ENCODE measurements at regions not wholly inside any gene's neighbourhood (a gene's known extent, or its start where the extent isn't known, plus 50 kb on each side); places are given as distances from the start of the nearest gene placed in this dataset.
"Not testable (repeated sequence)": the region's sequence is repeated elsewhere in the genome, so short reads cannot be mapped to it uniquely, and the experiment has no call there.

- 77 to 93% (median 86%) methylated on average over 1 of the region's 1 CpG for WGBS, 5 donors
- Histone ChIP-seq H3K27me3 (no peaks in the 10 kb centered on the region), H3K36me3 (no peaks in the 10 kb centered on the region), H3K27ac (no peak overlapping the region), H3K4me1 (no peaks in the 10 kb centered on the region), H3K9me3 (no peaks in the 10 kb centered on the region), H3K4me3 (no peak overlapping the region)
- no peak for DNase-seq
- TF ChIP-seq EP300 (IDR thresholded peaks at IDR 0.05) (no peak), CTCF (IDR thresholded peaks at IDR 0.05) (no peak), POLR2A (IDR thresholded peaks at IDR 0.05) (no peak), POLR2AphosphoS5 (IDR thresholded peaks at IDR 0.05) (no peak)
- intact Hi-C loops (cut with DNase I; ENCODE audit: low total_unique reads): no loop called here
These were observed 146.2 kb upstream of the ZBTB20 start for GRCh38 chr3:115293321-115293720.

DNA sequence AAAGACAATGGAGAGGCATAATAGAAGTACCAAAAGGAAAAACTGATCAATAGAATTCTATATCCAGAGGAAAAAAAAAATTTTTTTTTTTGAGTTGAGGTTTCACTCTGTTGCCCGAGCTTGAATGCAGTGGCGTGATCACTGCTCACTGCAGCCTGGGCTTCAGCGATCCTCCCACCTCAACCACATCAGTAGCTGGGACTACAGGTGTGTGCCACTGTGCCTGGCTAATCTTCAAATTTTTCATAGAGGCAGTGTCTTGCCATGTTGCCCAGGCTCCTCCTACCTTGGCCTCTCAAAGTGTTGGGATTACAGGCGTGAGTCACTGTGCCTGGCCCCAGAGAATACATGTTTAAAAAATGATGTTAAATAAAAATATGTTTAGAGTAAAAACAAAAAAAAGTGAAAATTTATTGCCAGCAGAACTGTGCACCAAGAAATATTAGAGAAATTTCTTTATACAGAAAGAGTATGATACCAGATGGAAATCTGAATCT is 154.3 kb upstream of the ZBTB20 start:
- TF ChIP-seq CTCF (IDR thresholded peaks at IDR 0.05): no peak
- no peak for TF ChIP-seq EP300 (IDR thresholded peaks at IDR 0.05)
- no peak for TF ChIP-seq POLR2AphosphoS5 (IDR thresholded peaks at IDR 0.05)
- TF ChIP-seq POLR2A (IDR thresholded peaks at IDR 0.05): no peak
- H3K27me3 ChIP-seq: no peaks in the 10 kb centered on the region
- intact Hi-C loops (cut with DNase I; ENCODE audit: low total_unique reads): no loop called here
- WGBS, 5 donors: 69 to 81% (median 75%) methylated on average over 4 of the region's 4 CpGs
- H3K4me1 ChIP-seq: no peaks in the 10 kb centered on the region
- H3K36me3 ChIP-seq: no peaks in the 10 kb centered on the region
- H3K4me3 ChIP-seq: no peak overlapping the region
- H3K9me3 ChIP-seq: no peaks in the 10 kb centered on the region
- DNase-seq: no peak
- H3K27ac ChIP-seq: no peak overlapping the region

DNA sequence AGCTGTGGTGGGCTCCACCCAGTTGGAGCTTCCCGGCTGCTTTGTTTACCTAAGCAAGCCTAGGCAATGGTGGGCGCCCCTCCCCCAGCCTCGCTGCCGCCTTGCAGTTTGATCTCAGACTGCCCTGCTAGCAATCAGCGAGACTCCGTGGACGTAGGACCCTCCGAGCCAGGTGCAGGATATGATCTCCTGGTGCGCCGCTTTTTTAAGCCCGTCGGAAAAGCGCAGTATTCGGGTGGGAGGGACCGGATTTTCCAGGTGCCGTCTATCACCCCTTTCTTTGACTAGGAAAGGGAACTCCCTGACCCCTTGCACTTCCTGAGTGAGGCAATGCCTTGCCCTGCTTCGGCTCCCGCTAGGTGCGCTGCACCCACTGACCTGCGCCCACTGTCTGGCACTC is 170.9 kb upstream of the ZBTB20 start:
- H3K9me3 ChIP-seq; intact Hi-C loops (cut with DNase I; ENCODE audit: low total_unique reads); H3K36me3 ChIP-seq; H3K27me3 ChIP-seq; H3K27ac ChIP-seq; H3K4me3 ChIP-seq; DNase-seq; H3K4me1 ChIP-seq: not testable (repeated sequence)
- 71 to 82% (median 75%) methylated on average over 16 to 20 of the region's 20 CpGs for WGBS, 5 donors

GRCh38 chr3:115321400-115321805 is 174.3 kb upstream of the ZBTB20 start:
- Histone ChIP-seq H3K4me1 (no peaks in the 10 kb centered on the region), H3K27ac (no peak overlapping the region), H3K27me3 (no peaks in the 10 kb centered on the region), H3K9me3 (no peaks in the 10 kb centered on the region), H3K4me3 (no peak overlapping the region), H3K36me3 (no peaks in the 10 kb centered on the region)
- peak in 1 of 2 donors; percentile 16 for DNase-seq
- 62 to 69% (median 64%) methylated on average over 3 of the region's 3 CpGs for WGBS, 5 donors
- intact Hi-C loops (cut with DNase I; ENCODE audit: low total_unique reads): no loop called here
- TF ChIP-seq EP300 (IDR thresholded peaks at IDR 0.05) (no peak), POLR2A (IDR thresholded peaks at IDR 0.05) (no peak), POLR2AphosphoS5 (IDR thresholded peaks at IDR 0.05) (no peak), CTCF (IDR thresholded peaks at IDR 0.05) (no peak)

DNA sequence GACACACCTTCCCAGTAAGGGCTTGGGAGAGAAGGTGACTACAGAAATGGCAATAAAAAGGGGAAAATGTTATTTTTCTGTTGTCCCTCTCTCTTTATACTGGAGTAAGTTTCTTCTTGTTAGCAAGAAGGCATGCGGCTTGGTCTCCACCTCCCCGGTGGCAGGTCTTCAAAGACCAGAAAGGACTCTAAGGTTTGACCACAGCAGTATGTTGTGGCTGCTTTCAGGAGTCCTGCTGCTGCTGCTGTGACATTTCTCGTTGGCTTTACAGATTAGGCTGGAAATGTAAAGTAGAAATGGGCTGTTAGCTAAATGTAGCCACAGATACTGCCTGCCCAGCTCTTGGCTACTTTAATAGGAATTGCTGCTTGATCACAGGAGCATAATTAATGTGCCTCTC is 175.8 kb upstream of the ZBTB20 start:
- intact Hi-C loops (cut with DNase I; ENCODE audit: low total_unique reads): no loop called here
- Histone ChIP-seq H3K4me1 (no peaks in the 10 kb centered on the region), H3K36me3 (no peaks in the 10 kb centered on the region), H3K4me3 (no peak overlapping the region), H3K27me3 (no peaks in the 10 kb centered on the region), H3K27ac (no peak overlapping the region), H3K9me3 (no peaks in the 10 kb centered on the region)
- DNase-seq: no peak
- no peak for TF ChIP-seq POLR2AphosphoS5 (IDR thresholded peaks at IDR 0.05)
- no peak for TF ChIP-seq EP300 (IDR thresholded peaks at IDR 0.05)
- TF ChIP-seq CTCF (IDR thresholded peaks at IDR 0.05): no peak
- no peak for TF ChIP-seq POLR2A (IDR thresholded peaks at IDR 0.05)
- WGBS, 5 donors: 60 to 71% (median 64%) methylated on average over 3 of the region's 3 CpGs

Measured in stomach (tissue), 8 donors.